ENCODE measurements at regions not wholly inside any gene's neighbourhood (a gene's known extent, or its start where the extent isn't known, plus 50 kb on each side); places are given as distances from the start of the nearest gene placed in this dataset.

DNA sequence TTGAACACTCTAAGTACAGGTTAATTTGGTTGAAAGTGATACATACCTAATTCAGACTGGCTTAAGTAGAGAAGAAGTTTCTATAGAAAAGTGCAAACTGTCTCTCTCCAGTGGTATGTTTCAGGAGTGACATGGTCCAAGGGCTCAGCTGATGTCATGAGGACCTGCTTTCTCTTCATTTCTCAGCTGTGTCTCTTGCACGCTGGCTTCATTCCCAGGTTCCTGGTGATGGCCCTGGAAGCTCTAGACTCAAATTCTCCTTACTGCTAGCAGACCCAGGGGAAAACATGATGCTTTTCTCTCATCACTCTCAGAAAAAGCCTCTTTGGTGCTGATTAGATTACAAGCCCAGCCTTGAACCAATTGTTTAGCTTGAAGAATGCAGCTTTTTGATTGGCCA, 211.9 kb upstream of the CLINT1 start:
- Histone ChIP-seq H3K27ac (no peak overlapping the region), H3K4me1 (peaks cover 0 to 17% (median 3%) of the 10 kb centered on the region in 3 donors), H3K9me3 (no peaks in the 10 kb centered on the region), H3K27me3 (no peaks in the 10 kb centered on the region), H3K36me3 (no peaks in the 10 kb centered on the region), H3K4me3 (no peak overlapping the region)
- TF ChIP-seq, protein P1, sequence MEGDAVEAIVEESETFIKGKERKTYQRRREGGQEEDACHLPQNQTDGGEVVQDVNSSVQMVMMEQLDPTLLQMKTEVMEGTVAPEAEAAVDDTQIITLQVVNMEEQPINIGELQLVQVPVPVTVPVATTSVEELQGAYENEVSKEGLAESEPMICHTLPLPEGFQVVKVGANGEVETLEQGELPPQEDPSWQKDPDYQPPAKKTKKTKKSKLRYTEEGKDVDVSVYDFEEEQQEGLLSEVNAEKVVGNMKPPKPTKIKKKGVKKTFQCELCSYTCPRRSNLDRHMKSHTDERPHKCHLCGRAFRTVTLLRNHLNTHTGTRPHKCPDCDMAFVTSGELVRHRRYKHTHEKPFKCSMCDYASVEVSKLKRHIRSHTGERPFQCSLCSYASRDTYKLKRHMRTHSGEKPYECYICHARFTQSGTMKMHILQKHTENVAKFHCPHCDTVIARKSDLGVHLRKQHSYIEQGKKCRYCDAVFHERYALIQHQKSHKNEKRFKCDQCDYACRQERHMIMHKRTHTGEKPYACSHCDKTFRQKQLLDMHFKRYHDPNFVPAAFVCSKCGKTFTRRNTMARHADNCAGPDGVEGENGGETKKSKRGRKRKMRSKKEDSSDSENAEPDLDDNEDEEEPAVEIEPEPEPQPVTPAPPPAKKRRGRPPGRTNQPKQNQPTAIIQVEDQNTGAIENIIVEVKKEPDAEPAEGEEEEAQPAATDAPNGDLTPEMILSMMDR (IDR thresholded peaks at IDR 0.05) = no peak
- TF ChIP-seq POLR2A (IDR thresholded peaks at IDR 0.05) = no peak
- WGBS, 2 donors = 75 to 86% methylated on average over 1 of the region's 1 CpG
- no peak for DNase-seq
- intact Hi-C loops (cut with DNase I) = no loop called here

DNA sequence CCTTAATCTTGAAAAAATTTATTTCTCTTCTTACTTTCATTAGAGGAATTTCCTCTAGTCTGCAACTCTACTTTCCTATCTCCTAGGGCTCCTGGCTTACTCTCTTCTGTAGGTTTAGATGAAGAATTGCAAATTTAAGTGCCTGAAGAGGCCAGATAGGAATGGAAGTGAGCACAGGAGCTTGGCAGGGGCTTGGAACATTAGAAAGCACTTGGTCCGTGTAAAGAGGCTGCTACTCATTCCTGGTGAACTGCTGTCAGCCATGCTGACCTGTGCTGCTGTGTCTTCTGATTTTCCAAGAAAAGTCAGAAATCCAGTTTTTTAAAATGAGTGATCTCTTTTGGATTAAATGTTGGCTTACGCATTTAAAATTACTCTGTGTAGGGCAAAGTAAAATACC, 210.9 kb upstream of the CLINT1 start:
- Histone ChIP-seq H3K27me3 (no peaks in the 10 kb centered on the region), H3K36me3 (no peaks in the 10 kb centered on the region), H3K9me3 (no peaks in the 10 kb centered on the region), H3K27ac (peak overlapping the region in 1 of 4 donors; percentile 7), H3K4me3 (no peak overlapping the region), H3K4me1 (peaks cover 0 to 8% (median 0%) of the 10 kb centered on the region in 3 donors)
- WGBS, 2 donors = 69 to 77% methylated on average over 2 of the region's 2 CpGs
- no peak for TF ChIP-seq POLR2A (IDR thresholded peaks at IDR 0.05)
- TF ChIP-seq, protein P1 (IDR thresholded peaks at IDR 0.05) = no peak
- no peak for DNase-seq
- intact Hi-C loops (cut with DNase I) = no loop called here

DNA sequence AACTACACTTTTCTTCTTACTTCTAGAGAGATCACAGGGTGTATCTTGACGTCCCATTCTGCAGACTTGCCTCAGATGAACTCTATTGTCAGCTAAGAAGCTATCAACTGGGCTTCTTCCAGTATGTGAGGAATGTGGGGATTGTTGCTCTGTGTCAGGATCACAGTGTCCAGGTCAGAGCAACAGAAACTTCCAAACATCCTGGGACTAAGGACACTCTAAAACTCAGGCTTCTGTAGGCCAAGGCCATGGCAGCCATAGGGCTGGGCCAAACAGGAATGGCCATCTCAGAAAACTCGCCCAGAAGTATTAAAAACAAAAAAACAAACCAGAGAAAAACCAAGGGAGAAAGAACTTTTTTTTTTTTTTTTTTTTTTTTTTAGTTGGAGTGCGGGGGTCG, 210.0 kb upstream of the CLINT1 start:
- intact Hi-C loops (cut with DNase I) = no loop called here
- Histone ChIP-seq H3K4me3 (no peak overlapping the region), H3K36me3 (no peaks in the 10 kb centered on the region), H3K27me3 (no peaks in the 10 kb centered on the region), H3K4me1 (peaks cover 0 to 8% (median 0%) of the 10 kb centered on the region in 3 donors), H3K9me3 (no peaks in the 10 kb centered on the region), H3K27ac (no peak overlapping the region)
- no peak for TF ChIP-seq POLR2A (IDR thresholded peaks at IDR 0.05)
- TF ChIP-seq, protein P1 (IDR thresholded peaks at IDR 0.05) = no peak
- 71 to 79% methylated on average over 4 of the region's 4 CpGs for WGBS, 2 donors
- DNase-seq = no peak

DNA sequence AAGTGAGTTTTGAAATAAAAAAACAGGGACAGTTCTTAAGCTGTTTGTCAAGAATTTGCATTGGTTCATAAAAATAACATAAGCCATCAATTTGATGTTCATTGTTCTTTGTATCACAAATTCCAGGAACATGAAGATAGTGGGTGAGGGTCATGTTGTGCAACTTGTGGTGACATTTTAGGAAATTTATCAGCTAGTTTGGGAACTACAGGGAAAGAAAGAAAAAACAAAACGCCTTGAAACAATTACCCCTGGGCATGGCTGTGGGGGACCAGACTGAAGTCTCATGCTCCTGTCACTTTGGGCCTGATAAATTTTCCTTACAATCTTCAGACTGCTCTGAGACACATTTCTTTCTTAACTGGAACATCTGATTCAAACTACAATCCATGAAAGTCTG, 207.1 kb upstream of the CLINT1 start:
- Histone ChIP-seq H3K4me3 (no peak overlapping the region), H3K4me1 (peaks cover 0 to 8% (median 0%) of the 10 kb centered on the region in 3 donors), H3K27ac (no peak overlapping the region), H3K9me3 (no peaks in the 10 kb centered on the region), H3K36me3 (no peaks in the 10 kb centered on the region), H3K27me3 (no peaks in the 10 kb centered on the region)
- intact Hi-C loops (cut with DNase I) = no loop called here
- TF ChIP-seq POLR2A (IDR thresholded peaks at IDR 0.05) = no peak
- TF ChIP-seq, protein P1 (IDR thresholded peaks at IDR 0.05) = no peak
- DNase-seq = no peak
- WGBS, 2 donors = 33 to 74% methylated on average over 1 of the region's 1 CpG

DNA sequence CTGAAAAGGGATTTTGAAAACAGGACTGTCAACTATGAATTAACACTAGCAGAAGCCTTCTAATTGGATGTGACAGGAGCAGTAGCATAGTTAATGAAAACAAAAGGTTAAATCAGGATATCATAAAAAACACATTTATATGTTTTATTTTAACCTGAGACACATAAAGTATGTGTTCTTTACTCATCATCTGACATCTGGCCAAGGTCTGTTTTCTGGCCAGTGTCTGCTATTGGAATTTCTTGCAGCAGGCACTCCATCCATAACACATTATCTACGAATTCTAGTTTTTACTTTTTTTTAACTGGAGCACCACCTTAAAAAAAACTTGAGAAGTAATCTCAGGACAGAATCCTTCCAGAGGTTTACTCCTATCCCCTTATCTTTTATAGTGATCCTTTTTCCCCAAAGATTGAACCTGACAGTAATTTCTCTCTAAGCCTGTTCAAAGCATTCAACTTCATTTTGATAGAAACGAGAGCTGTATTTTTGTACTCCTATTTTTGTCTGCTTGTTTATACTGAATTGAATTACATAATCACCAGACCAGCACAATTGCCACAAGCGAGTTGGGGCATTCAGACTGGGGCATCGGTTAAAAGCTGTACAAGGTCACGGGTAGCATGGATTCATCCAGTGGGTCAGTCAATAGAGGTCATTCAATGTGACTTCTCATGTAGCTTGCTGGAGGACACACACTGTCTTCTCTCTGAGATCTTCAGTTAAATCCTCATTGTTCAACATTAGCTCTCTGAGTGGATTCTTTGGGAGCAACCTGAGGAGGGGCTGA, 205.6 kb upstream of the CLINT1 start:
- H3K4me3 ChIP-seq = no peak overlapping the region
- peaks cover 0 to 5% (median 0%) of the 10 kb centered on the region in 3 donors for H3K4me1 ChIP-seq
- no peaks in the 10 kb centered on the region for H3K36me3 ChIP-seq
- 59 to 63% methylated on average over 5 of the region's 5 CpGs for WGBS, 2 donors
- DNase-seq = no peak
- no peaks in the 10 kb centered on the region for H3K9me3 ChIP-seq
- TF ChIP-seq POLR2A (IDR thresholded peaks at IDR 0.05) = no peak
- TF ChIP-seq, protein P1 (IDR thresholded peaks at IDR 0.05) = no peak
- no peak overlapping the region for H3K27ac ChIP-seq
- intact Hi-C loops (cut with DNase I) = no loop called here
- no peaks in the 10 kb centered on the region for H3K27me3 ChIP-seq
